Hematopoietic multipotent progenitor cell treated with erythropoietin and hydrocortisone succinate and interleukin-3 and kit ligand, for 15 days (in vitro differentiated cells): ENCODE measurements at regions not wholly inside any gene's neighbourhood (a gene's known extent, or its start where the extent isn't known, plus 50 kb on each side); places are given as distances from the start of the nearest gene placed in this dataset.

ENCODE experiments used
- DNase-seq: peaks from one replicate; pipeline ENCODE4 v3.0.0-alpha.2; 2015; ENCODE audit warnings: low spot score

DNA sequence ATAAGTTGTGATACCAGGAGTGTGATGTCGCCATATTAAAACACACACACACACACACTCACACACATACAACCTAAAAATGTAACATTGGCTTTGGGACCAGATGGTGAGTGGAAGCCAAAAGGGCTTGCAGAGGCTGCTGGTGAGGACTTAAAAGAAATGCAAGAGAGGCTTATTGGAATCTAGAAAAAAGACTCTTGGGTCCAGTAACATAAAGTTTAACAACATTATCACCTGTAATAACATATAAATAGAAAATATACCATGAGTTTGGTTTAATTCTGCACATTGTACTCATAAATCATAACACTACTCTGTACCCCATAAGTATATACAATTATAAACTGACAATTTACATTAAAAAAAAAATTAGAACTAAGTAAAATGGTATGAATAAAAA lies 74.4 kb upstream of the MYCN start:
- DNase-seq, result no peak

DNA sequence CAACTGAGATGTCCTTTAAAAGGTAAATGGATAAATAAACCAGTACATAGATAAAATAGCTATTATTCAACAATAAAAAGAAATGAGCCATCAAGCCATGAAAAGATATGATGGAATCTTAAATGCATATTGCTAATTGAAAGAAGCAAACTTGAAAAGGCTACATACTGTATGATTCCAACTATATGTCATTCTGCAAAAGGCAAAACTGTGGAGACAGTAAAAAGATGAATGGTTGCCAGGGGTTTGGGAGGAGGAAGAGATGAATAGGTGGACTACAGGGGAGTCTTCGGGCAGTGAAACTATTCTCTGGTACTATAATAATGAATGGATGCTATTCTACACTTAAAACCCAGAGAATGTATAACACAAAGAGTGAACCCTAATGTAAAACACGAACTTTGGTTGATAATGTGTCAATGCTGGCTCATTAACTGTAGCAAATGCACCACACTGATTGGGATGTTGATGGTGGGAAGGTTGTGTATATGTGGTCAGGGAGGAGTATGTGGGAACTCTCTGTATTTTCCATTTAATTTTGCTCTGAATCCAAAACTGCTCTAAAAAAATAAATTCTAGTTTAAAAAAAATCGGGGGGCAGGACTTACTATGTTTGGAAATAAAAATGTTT lies 73.7 kb upstream of the MYCN start:
- no peak for DNase-seq

DNA sequence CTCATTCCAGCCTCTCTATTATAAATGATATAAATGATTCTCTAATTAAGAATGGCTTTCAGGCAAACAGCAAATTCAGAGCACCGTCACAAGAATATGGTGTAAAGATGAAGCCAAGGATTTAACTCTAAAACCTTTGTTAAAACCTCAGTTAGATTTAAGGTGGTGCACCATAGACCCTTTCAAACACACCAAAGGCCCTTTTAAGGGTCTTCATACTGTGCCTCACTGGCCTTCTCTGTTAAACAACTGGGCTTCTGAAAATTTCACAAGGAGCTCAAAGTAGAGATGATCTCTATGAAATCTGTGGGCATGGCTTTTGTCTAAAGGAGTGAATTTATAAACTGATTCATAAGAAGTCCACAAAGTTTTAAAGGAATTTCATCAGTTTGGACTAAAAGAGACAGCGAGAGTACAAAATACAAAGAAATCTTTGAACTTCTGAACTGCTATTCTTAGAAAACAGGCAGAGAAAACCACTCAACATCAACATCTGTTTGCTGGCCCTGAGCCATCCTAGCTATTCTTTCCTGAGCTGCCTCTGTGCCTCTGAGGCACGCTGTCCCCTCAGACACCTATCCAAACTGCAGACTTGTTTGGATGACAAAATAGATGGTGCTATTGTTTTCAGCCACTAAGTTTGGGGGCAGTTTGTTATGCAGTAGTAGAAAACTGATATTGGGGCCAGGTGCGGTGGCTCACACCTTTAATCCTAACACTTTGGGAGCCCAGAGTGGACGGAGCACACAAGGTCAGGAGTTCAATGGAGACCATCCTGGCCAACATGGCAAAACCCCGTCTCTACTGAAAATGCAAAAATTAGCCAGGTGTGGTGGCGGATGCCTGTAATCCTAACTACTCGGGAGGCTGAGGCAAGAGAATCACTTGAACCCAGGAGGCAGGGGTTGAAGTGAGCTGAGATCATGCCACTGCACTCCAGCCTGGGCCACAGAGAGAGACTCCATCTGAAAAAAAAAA lies 72.9 kb upstream of the MYCN start:
- DNase-seq, result no peak

DNA sequence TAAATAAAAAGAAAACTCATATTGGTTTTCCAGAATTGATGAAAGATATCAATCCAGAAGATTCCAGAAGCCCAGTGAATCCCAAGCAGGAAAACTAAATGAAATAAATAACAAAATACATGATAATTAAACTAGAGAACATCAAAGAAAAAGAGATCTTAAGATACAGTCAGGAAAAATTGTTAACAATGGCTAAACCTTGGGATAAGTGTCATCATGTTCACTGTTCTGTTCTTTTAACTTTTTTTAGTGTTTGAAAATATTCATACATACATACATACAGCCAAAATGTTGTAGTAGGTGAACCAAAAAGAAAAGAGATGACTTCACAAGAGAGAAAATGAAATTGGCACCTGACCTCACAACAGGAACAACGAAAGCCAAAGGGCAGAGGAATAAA lies 72.2 kb upstream of the MYCN start:
- DNase-seq, result no peak

DNA sequence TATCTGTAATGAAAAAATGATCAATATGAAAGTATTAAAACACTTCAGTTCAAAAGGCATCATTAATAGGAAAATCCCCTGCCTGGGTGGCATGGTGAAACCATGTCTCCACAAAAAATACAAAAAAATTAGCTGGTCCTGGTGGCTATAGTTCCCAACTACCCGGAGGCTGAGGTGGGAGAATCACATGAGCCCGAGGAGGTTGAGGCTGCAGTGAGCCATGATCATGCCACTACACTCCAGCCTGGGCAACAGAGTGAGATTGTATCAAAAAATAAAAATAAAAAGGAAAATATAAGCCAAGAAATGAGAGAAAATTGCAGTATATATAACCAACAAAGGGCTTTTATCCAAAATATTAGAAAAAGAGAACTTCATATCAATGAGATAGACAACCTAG lies 71.6 kb upstream of the MYCN start:
- no peak for DNase-seq

DNA sequence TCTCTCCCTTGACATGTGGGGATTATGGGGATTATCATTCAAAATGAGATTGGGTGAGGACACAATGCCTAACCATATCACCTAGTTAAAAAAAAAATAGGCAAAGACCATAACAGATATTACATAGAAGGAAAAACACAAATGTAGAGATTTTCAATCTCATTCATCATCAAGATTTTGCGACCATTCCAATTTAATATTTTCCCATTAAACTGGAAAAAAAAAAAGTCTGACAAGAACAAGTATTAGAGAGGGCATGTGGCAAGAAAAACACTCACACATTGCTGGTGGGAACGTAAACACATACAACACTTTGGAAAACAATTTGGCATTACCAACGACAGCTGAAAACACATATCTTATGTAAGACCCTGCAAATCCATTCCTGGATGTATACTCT lies 71.0 kb upstream of the MYCN start:
- DNase-seq, result no peak

DNA sequence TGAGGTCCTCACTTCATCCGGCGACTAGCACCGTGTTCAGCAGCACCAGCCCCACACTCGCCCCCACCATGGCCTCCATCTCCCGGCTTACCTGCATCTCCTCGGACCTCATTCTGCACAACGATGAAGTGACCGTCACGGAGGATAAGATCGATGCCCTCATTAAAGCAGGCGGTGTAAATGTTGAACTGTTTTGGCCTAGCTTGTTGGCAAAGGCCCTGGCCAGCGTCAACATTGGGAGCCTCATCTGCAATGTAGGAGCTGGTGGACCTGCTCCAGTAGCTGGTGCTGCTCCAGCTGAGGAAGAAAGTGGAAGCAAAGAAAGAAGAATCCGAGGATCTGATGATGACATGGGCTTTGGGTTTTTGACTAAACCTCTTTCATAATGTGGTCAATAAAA lies 70.5 kb upstream of the MYCN start:
- DNase-seq, result no peak

DNA sequence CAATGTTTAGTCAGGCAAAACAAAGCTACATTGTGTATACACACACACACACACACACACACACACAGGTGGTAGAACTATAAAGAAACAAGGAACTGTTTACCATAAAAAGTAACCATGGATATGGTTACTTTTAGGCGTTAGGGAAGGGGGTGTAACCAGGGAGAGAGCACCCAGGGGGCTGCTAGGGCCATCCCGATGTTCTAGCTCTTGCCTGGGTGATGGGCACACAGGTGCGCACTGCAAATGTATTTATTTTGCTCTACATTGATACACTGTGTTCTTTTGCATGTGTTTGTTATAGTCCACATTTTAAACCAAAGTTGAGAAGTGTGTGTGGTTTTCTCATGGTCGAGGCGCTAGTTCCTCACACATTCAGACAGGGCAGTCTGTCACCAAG lies 69.8 kb upstream of the MYCN start:
- no peak for DNase-seq

DNA sequence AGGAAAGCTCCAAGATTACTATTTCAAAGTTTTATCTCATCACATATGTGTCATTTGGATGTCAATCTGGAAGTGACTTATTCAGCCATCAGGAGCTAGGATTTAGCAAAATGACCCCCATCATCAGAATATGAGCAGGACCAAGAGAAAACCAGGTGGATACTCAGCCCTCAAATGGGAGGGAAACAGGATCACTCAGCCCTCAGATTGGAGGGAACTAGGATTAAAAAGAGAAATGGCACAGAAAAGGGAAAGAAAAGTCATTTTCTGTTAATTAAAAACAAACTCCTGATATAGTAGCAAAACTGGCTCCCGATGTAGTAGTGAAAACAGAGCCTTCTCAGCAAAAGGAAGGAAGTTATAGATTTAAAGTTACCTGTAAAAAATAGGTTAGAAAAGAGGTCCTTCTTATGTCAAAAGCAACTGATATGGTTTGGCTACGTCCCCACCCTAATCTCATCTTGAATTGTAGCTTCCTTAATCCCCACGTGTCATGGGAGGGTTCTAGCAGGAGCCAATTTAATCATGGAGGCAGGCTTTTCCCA lies 69.0 kb upstream of the MYCN start:
- DNase-seq, result no peak

DNA sequence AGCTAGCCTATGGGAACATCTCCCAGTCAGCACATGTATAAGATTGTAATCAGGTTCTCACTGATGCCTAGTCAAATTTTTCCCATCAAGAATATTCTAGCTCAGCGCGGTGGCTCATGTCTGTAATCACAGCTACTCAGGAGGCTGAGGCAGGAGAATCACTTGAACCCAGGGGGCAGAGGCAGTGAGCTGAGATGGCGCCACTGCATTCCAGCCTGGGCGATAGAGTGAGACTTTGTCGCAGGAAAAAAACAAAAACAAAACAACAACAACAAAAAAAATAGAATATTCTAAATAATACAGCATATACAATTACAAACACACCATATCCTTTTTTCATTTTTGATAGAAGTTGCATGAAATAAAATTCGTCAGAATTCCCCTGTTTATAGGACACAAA lies 67.5 kb upstream of the MYCN start:
- DNase-seq, result no peak

DNA sequence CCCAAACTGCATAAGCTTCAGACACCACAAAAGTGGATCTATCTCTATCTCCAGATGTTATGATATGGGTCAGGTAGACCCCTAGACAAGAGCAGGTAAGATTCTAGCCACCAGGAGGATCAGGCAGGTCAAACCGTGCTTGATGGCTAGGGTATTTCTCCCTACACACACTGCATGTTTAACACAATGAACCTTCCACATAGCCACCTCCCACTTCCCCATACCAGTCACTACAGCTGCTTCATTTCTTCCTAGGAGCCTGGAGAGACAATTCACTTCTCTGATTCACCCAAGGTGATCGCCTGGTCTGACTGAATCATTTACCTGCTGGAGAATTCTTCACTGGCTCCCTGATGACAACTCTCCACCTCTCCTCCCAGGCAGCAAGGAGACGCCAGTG lies 66.0 kb upstream of the MYCN start:
- no peak for DNase-seq

DNA sequence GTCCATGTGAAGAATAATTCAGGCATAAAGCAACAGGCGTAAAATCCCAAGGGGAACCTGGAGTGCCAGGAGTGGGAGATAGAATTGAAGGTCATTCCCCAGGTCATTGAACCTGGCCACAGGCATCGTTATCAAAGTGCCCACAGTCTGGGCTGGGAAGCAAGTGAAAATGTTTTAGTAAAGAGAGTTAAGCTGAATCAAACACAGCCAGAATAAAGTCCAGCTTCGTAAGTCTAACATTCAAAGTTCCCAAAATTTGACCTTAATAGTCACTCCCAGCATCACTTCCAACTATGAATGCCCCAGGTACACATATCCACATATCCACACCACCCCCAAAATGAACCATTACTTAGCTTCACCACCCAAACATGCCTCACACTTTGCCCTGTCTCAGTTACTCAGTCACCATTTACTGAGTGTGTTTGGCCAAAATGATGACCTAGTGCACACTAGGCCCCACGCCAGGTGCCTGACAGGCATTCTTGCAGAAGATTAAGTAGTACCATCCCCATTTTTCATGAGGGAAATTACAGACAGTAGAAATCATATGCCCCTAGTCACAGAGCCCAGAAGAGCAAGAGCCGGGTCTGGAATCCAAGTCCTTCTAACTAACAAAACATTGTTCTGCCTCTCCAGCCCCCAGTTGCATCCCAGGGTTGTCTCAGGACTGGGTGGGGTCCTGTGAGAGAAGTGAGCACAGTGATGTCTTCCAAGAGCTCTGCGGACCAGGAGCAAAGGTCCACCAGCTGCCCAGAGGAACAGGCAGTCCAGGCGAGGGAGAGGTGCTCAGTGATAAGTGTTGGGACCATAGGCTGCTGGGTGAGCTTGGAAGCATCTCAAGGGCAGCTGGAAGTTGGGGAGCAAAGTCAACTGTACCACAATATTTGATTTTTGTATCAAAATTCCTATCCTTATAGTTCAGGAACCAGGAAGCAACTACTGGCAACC lies 65.2 kb upstream of the MYCN start:
- no peak for DNase-seq

DNA sequence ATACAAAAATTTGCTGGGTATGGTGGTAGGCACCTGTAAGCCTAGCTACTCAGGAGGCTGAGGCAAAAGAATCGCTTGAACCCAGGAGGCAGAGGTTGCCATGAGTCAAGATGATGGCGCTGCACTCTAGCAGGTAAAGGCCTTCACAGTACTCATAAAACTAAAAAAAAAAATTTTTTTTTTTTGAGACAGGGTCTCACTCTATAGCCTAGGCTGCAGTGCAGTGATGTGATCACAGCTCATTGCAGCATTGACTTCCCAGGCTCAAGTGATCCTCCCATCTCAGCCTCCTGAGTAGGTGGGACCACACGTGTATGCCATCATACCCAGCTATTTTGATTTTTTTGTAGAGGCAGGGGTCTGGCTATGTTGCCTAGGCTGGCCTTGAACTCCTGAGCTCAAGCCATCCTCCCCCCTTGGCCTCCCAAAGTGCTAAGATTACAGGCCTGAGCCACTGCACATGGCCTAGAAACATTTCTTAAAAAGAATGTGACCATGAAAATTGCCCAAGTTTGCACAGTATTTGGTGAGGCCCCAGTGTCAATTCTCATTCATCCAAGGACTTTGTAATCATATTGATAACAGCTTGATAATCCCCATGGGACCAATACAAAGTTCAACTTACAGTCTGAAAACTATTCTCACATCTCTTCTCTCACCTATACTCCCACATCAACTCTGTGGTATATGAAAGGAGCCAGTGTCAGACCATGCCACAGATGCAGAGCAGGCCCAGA lies 64.2 kb upstream of the MYCN start:
- DNase-seq, result no peak

DNA sequence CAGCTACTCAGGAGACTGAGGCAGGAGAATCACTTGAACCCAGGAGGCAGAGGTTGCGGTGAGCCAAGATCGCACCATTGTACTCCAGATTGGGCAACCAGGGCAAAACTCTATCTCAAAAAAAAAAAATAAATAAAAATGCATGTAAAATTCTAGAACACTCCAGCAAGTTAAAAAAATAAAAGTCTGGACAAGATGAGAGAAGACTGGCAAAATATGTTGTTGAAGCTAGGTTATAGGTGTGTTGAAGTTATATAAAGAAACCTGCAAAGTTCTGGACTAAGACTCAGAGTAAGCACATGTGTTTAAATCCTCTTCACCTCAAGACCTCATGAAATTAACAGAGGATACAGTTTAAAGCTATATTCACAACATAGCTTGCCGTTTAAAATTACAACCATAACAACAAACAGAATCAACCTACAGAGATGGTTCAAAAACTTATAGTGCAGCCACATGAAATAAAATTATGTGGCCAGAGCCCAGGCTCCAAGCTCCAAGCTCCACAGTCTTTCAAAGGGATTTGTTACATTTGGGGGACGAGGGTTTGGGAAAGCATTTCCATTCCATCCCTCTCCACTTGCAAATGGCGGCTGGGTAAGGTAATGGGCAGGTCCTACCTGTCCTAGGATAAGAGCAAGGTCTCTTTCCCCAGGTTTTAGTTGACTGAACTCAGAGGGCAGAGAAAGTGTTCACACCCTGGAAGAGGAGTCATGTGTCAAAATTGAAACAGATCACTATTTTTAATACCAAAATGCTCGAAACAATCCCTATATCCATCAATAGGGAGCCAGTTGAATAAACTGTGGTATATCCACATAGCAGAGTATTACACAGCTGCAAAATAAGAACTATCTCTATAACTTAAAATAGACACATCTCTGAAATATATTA lies 59.9 kb upstream of the MYCN start:
- DNase-seq, result no peak

DNA sequence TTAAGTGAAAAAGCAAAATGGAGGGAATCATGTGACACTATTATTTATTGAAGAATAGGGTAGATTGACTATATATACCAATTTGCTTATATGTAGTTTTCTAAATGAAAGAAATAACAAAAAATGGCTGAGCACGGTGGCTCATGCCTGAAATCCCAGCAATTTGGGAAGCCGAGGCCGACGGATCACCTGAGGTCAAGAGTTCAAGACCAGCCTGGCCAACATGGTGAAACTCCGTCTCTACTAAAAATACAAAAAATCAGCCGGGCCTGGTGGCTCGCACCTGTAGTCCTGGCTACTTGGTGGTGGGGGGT lies 59.3 kb upstream of the MYCN start:
- DNase-seq, result no peak

DNA sequence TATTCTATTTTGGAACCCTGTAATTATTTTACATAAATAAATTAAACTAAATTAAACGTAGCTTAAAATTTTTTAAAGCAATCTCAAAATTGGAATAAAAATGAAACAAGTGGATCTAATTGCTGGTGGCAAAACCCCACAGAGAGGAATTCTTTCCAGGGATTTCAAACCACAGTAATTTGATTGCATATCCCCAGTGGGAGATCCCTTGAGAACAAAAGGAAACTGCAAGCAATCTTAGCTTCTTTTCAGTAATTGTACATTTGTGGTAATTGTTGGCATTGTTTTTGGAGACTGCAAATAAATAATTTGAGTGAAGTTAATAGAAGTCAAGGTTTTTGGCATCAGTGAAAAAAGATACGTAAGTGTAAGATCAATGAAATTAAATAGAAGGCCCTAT lies 58.7 kb upstream of the MYCN start:
- DNase-seq, result no peak

DNA sequence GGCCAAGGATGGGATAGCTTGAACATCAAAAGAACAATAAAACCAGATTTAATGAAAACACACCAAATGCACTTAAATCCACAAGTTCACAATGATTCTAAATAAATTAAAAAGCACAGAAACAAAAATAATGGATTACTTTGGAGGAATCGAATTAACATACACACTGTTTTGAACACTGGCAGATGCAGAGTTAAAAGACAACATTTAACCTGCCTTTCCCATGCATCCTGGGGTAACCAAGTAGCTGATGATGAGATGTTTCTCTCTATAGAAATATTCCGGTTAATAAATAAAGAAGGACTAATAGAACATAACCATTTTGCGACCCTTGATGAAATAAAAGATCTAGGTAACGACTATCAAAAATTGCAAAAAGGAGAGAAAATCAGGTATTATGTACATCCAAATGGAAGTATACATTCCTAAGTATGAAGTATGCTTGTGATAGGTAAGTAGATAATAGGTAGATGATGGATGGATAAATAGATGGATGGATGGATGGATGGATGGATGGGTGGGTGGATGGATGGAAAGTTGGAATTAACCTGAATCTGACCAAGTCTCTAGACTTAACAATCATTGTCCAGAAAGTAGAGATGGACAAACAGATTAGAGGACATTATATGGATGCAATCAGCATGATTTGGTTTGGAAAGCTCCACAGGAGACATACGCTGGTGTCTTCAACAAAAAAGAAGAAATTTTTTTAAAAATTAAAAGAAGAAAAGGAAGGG lies 57.4 kb upstream of the MYCN start:
- DNase-seq, result no peak

DNA sequence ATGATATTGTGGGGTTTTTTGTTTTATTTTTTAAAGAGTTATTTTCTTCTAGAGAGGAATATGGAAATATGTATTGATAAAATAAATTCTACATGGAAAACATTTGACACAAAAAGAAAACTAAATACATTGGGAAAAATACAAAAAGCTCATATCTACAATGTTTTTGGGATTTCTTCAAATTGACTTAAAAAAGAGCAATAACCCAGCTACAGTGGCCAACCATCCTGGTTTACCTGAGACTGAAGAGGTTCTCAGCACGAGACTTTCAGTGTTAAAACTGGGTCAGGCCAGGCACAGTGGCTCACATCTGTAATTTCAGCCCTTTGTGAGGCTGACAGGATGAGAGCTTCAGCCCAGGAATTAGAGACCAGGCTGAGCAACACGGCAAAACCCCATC lies 56.7 kb upstream of the MYCN start:
- DNase-seq, result no peak

DNA sequence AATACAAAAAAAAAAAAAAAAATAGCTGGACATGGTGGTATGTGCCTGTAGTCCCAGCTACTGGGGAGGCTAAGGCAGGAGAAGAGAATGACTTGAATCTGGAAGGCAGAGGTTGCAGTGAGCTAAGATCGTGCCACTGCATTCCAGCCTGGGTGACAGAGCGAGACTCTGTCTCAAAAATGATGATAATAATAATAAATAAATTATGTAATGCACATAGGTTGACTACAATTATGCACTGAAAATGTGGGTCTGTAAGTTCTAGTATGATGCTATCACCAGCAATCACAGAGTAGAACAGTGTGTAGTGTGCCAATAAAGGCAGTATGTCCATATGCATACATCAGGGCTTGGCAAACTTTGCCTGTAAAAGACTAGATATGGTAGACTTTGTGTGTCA lies 55.6 kb upstream of the MYCN start:
- no peak for DNase-seq

DNA sequence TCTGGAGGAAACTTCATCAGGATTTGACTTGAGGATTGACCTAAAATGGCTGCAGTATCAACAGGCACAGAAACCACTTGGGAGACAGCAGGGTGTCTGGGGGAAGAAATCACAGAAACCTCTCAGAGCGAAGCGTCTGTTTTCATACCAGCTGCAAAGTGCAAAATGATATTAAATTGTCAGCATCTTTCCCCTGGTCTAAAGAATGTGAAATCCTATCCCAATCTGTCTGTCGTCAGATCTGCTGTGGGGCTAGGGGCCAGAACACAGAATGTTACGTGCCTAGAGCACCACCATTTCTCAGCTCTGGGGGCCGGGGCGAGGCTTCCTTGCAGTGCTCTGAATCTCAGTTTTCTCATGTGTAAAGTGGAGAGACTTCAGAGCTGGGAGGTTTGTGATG lies 54.1 kb upstream of the MYCN start:
- no peak for DNase-seq
